ENCODE measurements at regions not wholly inside any gene's neighbourhood (a gene's known extent, or its start where the extent isn't known, plus 50 kb on each side); places are given as distances from the start of the nearest gene placed in this dataset.

DNA sequence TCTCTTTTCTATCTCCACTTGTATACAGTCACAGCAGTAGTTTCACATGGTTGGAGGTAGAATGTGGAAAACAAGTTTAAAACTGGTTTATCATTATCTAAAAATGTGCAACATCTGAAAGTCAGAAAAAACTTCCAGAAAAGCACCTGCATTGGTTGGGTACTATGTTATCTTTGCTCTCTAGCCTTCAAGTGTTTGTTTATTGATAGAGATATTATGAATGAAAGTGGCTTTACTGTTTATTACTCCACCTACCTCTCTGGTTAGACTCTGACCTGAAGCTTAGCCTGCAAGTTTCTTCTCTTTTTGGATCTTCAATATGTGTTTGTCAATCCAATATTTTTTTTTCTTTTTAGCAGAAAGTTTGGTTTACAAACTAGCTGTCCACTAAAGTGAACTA, 2161.4 kb upstream of the RAG2 start:
- DNase-seq (ENCODE audit: low spot score) (no peak), ATAC-seq (no peak), FAIRE-seq (no peak)
- H3K9ac ChIP-seq (ENCODE audit: insufficient read depth, low read depth, low read length), result no peak overlapping the region
- no peak overlapping the region for H3K4me3 ChIP-seq (replicated peaks in 1 of 3; ENCODE audit: insufficient read depth in 1 of 3, low read depth in 2 of 3, low read length in 3 of 3)
- in situ Hi-C loops (cut with HindIII; ENCODE audit: extremely low pct_ligation_motif_present, low pct_unique_long_range_greater_than_20kb) (no loop called here), intact Hi-C loops (cut with micrococcal nuclease; ENCODE audit: unreplicated experiment) (no loop called here)
- ChIA-PET POLR2A (no interaction called here), CTCF (ENCODE audit: low intra/inter-chr PET ratio, low total read pairs) (no interaction called here)
- no TSS peak for BruUV-seq (replicated peaks)
- no peaks in the 10 kb centered on the region for H3K36me3 ChIP-seq (replicated peaks in 1 of 2; ENCODE audit: control insufficient read depth in 1 of 2, insufficient read depth in 2 of 2, low read length in 2 of 2)
- no peak overlapping the region for H2AFZ ChIP-seq (ENCODE audit: low read length)
- no peaks in the 10 kb centered on the region for H4K20me1 ChIP-seq (ENCODE audit: insufficient read depth, low read length)
- no peak overlapping the region for H3K4me2 ChIP-seq (ENCODE audit: low read depth, low read length)
- no peaks in the 10 kb centered on the region for H3K79me2 ChIP-seq (ENCODE audit: insufficient read depth, low read length)
- H3K4me1 ChIP-seq (ENCODE audit: insufficient read depth, low read length), result no peaks in the 10 kb centered on the region
- peaks cover 38% of the 10 kb centered on the region; the same call in 1 of the 2 replicates for H3K9me3 ChIP-seq (ENCODE audit: low read length)
- TF ChIP-seq AFF4 (CRISPR knock-in tag; IDR thresholded peaks at IDR 0.05), result no peak
- TF ChIP-seq ZSCAN30 (CRISPR knock-in tag; IDR thresholded peaks at IDR 0.05), result no peak
- no peak for TF ChIP-seq HNRNPUL1 (IDR thresholded peaks at IDR 0.05; ENCODE audit: low read depth, low read length)
- TF ChIP-seq, protein P1, sequence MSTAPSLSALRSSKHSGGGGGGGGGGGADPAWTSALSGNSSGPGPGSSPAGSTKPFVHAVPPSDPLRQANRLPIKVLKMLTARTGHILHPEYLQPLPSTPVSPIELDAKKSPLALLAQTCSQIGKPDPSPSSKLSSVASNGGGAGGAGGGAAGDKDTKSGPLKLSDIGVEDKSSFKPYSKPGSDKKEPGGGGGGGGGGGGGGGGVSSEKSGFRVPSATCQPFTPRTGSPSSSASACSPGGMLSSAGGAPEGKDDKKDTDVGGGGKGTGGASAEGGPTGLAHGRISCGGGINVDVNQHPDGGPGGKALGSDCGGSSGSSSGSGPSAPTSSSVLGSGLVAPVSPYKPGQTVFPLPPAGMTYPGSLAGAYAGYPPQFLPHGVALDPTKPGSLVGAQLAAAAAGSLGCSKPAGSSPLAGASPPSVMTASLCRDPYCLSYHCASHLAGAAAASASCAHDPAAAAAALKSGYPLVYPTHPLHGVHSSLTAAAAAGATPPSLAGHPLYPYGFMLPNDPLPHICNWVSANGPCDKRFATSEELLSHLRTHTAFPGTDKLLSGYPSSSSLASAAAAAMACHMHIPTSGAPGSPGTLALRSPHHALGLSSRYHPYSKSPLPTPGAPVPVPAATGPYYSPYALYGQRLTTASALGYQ (CRISPR knock-in tag; IDR thresholded peaks at IDR 0.05), result no peak
- TF ChIP-seq MAFG (CRISPR knock-in tag; IDR thresholded peaks at IDR 0.05), result no peak
- no peak for TF ChIP-seq TRIM24 (CRISPR knock-in tag; IDR thresholded peaks at IDR 0.05)
- TF ChIP-seq, protein P2, sequence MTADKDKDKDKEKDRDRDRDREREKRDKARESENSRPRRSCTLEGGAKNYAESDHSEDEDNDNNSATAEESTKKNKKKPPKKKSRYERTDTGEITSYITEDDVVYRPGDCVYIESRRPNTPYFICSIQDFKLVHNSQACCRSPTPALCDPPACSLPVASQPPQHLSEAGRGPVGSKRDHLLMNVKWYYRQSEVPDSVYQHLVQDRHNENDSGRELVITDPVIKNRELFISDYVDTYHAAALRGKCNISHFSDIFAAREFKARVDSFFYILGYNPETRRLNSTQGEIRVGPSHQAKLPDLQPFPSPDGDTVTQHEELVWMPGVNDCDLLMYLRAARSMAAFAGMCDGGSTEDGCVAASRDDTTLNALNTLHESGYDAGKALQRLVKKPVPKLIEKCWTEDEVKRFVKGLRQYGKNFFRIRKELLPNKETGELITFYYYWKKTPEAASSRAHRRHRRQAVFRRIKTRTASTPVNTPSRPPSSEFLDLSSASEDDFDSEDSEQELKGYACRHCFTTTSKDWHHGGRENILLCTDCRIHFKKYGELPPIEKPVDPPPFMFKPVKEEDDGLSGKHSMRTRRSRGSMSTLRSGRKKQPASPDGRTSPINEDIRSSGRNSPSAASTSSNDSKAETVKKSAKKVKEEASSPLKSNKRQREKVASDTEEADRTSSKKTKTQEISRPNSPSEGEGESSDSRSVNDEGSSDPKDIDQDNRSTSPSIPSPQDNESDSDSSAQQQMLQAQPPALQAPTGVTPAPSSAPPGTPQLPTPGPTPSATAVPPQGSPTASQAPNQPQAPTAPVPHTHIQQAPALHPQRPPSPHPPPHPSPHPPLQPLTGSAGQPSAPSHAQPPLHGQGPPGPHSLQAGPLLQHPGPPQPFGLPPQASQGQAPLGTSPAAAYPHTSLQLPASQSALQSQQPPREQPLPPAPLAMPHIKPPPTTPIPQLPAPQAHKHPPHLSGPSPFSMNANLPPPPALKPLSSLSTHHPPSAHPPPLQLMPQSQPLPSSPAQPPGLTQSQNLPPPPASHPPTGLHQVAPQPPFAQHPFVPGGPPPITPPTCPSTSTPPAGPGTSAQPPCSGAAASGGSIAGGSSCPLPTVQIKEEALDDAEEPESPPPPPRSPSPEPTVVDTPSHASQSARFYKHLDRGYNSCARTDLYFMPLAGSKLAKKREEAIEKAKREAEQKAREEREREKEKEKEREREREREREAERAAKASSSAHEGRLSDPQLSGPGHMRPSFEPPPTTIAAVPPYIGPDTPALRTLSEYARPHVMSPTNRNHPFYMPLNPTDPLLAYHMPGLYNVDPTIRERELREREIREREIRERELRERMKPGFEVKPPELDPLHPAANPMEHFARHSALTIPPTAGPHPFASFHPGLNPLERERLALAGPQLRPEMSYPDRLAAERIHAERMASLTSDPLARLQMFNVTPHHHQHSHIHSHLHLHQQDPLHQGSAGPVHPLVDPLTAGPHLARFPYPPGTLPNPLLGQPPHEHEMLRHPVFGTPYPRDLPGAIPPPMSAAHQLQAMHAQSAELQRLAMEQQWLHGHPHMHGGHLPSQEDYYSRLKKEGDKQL (CRISPR knock-in tag; IDR thresholded peaks at IDR 0.05; ENCODE audit: low read depth), result no peak
- TF ChIP-seq REL (CRISPR knock-in tag; conservative IDR thresholded peaks at IDR 0.05), result no peak
- no peak for TF ChIP-seq ZNF547 (CRISPR knock-in tag; IDR thresholded peaks at IDR 0.05)
- H3K27me3 ChIP-seq (ENCODE audit: control insufficient read depth in 1 of 2, insufficient read depth in 2 of 2, low read length in 2 of 2), result no peaks in the 10 kb centered on the region
- no peak overlapping the region for H3K27ac ChIP-seq (ENCODE audit: extremely low read length, insufficient read depth, low read length)

Data from HepG2 (cell line).